Esophagus squamous epithelium (tissue), 5 donors: ENCODE measurements at regions not wholly inside any gene's neighbourhood (a gene's known extent, or its start where the extent isn't known, plus 50 kb on each side); places are given as distances from the start of the nearest gene placed in this dataset.
"Not testable (repeated sequence)": the region's sequence is repeated elsewhere in the genome, so short reads cannot be mapped to it uniquely, and the experiment has no call there.

Experiments used
- DNase-seq: peaks from one replicate; lab custom pipeline; 2025; lab: John Stamatoyannopoulos, UW
- H3K27ac ChIP-seq, 4 donors: fragments of 200-600 bp; sonication (generic); one replicate each; pipeline ENCODE4 v1.5.1; 2016 to 2019; ENCODE audit warnings: mild to moderate bottlenecking in 1 of 4
- H3K27me3 ChIP-seq, 4 donors: fragments of 200-600 bp; sonication (generic); 1 replicate in 3 of 4; 2 replicates in 1 of 4; pipeline versions ENCODE4 v1.5.1 to v1.6.0; 2017 to 2021; ENCODE audit warnings: antibody characterized with exemption in 1 of 4
- H3K36me3 ChIP-seq, 3 donors: fragments of 200-600 bp; sonication (generic); one replicate each; pipeline ENCODE4 v1.5.1; 2016 to 2019
- H3K4me1 ChIP-seq, 3 donors: fragments of 200-600 bp; sonication (generic); one replicate each; pipeline ENCODE4 v1.5.1; 2017 to 2019
- H3K4me3 ChIP-seq, 4 donors: fragments of 200-600 bp; sonication (generic); 1 replicate in 3 of 4; 2 replicates in 1 of 4; pipeline ENCODE4 v1.5.1; 2016 to 2019; ENCODE audit warnings: mild to moderate bottlenecking in 2 of 4, moderate library complexity in 1 of 4
- H3K9me3 ChIP-seq, 3 donors: fragments of 200-600 bp; sonication (generic); one replicate each; pipeline ENCODE4 v1.5.1; 2016 to 2019
- CTCF ChIP-seq, 6 experiments: fragments of 450-650 bp in 4 of 6; fragments of 200-600 bp in 2 of 6; sonication (generic) in 2 of 6; IDR thresholded peaks; one replicate each; pipeline ENCODE4 v1.5.1; 2016 to 2019; ENCODE audit warnings: antibody characterized with exemption in 6 of 6, mild to moderate bottlenecking in 4 of 6, moderate library complexity in 4 of 6
- POLR2A ChIP-seq, 4 donors: fragments of 450-650 bp; IDR thresholded peaks; one replicate each; pipeline ENCODE4 v1.6.1; 2017; ENCODE audit warnings: antibody characterized with exemption in 4 of 4, mild to moderate bottlenecking in 4 of 4, moderate library complexity in 3 of 4
- WGBS, 2 donors: methylation state at CpG; one replicate each; pipeline ENCODE4 v1.1.5; 2018; 5-methylcytosine and 5-hydroxymethylcytosine counted together
- intact Hi-C: fragments of 100-400 bp; cut with DNase I; formaldehyde crosslinking; loops from one replicate; pipeline ENCODE4 v1.15.0; 2022
- donor health status: DM: yes; HTN: yes; CAD: no.

DNA sequence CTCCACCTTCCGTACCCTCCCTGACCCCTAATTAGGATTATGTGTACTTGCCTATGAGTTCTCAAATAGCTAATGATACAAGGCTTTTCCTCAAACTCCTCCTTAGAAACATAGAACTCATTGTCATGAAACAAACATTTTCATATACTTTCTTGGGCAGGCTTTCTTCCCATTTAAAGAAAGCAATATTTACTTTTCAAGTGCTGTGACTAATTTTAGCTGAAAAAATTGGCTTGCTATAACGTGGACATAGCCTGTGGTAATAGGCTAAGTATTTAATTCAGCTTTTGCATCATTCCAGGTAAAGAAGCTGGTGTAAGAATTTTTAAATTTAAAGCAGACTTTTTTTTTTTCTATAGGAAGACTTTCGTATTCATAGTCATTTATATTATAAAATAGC lies 208.7 kb downstream of the SOX2 start:
- Histone ChIP-seq H3K36me3 (no peaks in the 10 kb centered on the region), H3K4me1 (peaks cover 0 to 32% (median 5%) of the 10 kb centered on the region in 3 donors), H3K27ac (no peak overlapping the region), H3K4me3 (no peak overlapping the region), H3K9me3 (no peaks in the 10 kb centered on the region), H3K27me3 (no peaks in the 10 kb centered on the region)
- TF ChIP-seq CTCF (IDR thresholded peaks at IDR 0.05) (no peak), POLR2A (IDR thresholded peaks at IDR 0.05) (no peak)
- DNase-seq: no peak
- 25 to 47% methylated on average over 3 of the region's 3 CpGs for WGBS, 2 donors
- intact Hi-C loops: no loop called here

DNA sequence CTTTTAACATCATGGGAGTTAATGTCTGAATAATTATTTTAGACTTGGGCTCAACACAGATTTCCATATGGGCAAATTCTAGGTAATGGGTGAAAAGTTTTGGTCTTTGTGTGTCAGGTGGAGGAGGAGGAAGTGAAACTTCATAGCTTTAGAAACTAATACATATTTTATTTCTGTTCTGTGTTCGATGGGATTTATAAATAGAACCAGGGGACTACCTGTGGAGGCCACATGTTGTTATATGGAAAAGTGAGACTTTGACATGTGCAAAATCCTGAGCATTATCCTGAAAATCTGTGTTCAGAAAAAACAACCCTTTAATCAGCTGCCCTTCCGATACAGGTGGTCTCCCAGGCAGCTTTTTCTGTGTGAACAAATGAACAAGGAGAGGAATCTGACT lies 209.5 kb downstream of the SOX2 start:
- WGBS, 2 donors: 44 to 78% methylated on average over 2 of the region's 2 CpGs
- Histone ChIP-seq H3K4me3 (no peak overlapping the region), H3K27me3 (no peaks in the 10 kb centered on the region), H3K4me1 (peaks cover 0 to 24% (median 5%) of the 10 kb centered on the region in 3 donors), H3K36me3 (no peaks in the 10 kb centered on the region), H3K9me3 (no peaks in the 10 kb centered on the region), H3K27ac (no peak overlapping the region)
- DNase-seq: no peak
- intact Hi-C loops: no loop called here
- TF ChIP-seq POLR2A (IDR thresholded peaks at IDR 0.05): no peak
- TF ChIP-seq CTCF (IDR thresholded peaks at IDR 0.05): no peak

DNA sequence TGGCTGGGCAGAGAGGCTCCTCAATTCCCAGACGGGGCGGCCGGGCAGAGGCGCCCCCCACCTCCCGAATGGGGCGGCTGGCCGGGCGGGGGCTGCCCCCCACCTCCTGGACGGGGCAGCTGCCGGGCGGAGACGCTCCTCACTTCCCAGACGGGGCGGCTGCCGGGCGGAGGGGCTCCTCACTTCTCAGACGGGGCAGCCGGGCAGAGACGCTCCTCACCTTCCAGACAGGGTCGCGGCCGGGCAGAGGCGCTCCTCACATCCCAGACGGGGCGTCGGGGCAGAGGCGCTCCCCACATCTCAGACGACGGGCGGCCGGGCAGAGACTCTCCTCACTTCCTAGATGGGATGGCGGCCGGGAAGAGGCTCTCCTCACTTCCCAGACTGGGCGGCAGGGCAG lies 214.1 kb downstream of the SOX2 start:
- H3K9me3 ChIP-seq, DNase-seq, H3K27me3 ChIP-seq, H3K4me3 ChIP-seq, H3K27ac ChIP-seq, intact Hi-C loops, H3K36me3 ChIP-seq, H3K4me1 ChIP-seq: not testable (repeated sequence)
- WGBS, 2 donors: no CpG with 5 or more reads among the region's 34 CpGs

DNA sequence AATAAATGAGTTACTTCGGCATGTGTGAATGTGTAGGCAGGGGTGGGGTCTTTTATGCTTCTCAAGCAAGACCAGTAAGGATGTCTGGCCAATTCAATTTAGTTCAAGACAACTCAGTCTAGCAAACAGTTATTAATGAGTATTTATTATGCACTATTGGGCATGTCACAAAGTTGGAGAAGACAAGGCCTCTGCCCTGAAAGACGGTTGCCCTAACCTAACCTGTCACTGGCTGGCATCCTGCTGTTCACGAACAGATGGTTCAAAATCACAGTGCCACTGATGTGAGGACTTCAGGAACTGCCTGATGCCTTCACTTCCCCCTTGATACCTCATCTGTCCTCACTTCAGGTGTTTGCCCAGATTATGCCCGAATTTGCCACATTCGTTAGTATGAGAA lies 217.8 kb downstream of the SOX2 start:
- intact Hi-C loops: no loop called here
- WGBS, 2 donors: 84 to 89% methylated on average over 5 of the region's 5 CpGs
- no peaks in the 10 kb centered on the region for H3K36me3 ChIP-seq
- no peak for DNase-seq
- H3K4me3 ChIP-seq: no peak overlapping the region
- H3K27ac ChIP-seq: no peak overlapping the region
- TF ChIP-seq CTCF (IDR thresholded peaks at IDR 0.05) (no peak), POLR2A (IDR thresholded peaks at IDR 0.05) (no peak)
- H3K27me3 ChIP-seq: no peaks in the 10 kb centered on the region
- no peaks in the 10 kb centered on the region for H3K4me1 ChIP-seq
- no peaks in the 10 kb centered on the region for H3K9me3 ChIP-seq

GRCh38 chr3:181930105-181930504 lies 218.4 kb downstream of the SOX2 start:
- H3K27ac ChIP-seq: no peak overlapping the region
- 62 to 71% methylated on average over 4 of the region's 4 CpGs for WGBS, 2 donors
- H3K4me1 ChIP-seq: no peaks in the 10 kb centered on the region
- intact Hi-C loops: no loop called here
- H3K9me3 ChIP-seq: no peaks in the 10 kb centered on the region
- H3K27me3 ChIP-seq: no peaks in the 10 kb centered on the region
- no peak for DNase-seq
- H3K4me3 ChIP-seq: no peak overlapping the region
- TF ChIP-seq POLR2A (IDR thresholded peaks at IDR 0.05): no peak
- no peak for TF ChIP-seq CTCF (IDR thresholded peaks at IDR 0.05)
- no peaks in the 10 kb centered on the region for H3K36me3 ChIP-seq

DNA sequence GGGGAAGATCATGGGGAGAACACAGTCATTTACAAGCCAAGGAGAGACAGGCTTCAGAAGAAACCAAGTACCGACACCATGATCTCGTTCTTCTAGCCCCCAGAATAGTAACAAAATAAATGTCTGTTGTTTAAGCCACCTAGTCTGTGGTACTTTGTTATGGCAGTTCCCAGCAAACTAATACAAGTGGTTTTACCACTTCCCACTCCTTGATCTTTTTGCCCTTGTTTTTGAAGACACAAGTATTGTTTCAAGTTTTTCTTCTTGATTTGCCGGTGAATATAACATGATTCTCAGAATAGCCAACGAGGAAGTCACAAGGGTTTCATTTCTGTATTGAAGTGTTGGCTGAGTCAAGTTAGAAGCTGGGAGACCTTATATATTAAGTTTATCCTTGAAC lies 220.3 kb downstream of the SOX2 start:
- Histone ChIP-seq H3K36me3 (no peaks in the 10 kb centered on the region), H3K4me1 (no peaks in the 10 kb centered on the region), H3K9me3 (no peaks in the 10 kb centered on the region), H3K4me3 (no peak overlapping the region), H3K27me3 (no peaks in the 10 kb centered on the region), H3K27ac (no peak overlapping the region)
- 75 to 89% methylated on average over 4 of the region's 4 CpGs for WGBS, 2 donors
- DNase-seq: no peak
- TF ChIP-seq CTCF (IDR thresholded peaks at IDR 0.05) (no peak), POLR2A (IDR thresholded peaks at IDR 0.05) (no peak)
- intact Hi-C loops: no loop called here
